ENCODE measurements at regions not wholly inside any gene's neighbourhood (a gene's known extent, or its start where the extent isn't known, plus 50 kb on each side); places are given as distances from the start of the nearest gene placed in this dataset.

GRCh38 chr15:38187630-38188313 lies 64.9 kb upstream of the SPRED1 start:
- DNase-seq: no peak

GRCh38 chr15:38189671-38190295 lies 62.9 kb upstream of the SPRED1 start:
- DNase-seq: no peak

GRCh38 chr15:38190501-38190900 lies 62.1 kb upstream of the SPRED1 start:
- no peak for DNase-seq

GRCh38 chr15:38192496-38192895 lies 60.1 kb upstream of the SPRED1 start:
- no peak for DNase-seq

GRCh38 chr15:38193496-38193895 lies 59.1 kb upstream of the SPRED1 start:
- no peak for DNase-seq

GRCh38 chr15:38195191-38195901 lies 57.3 kb upstream of the SPRED1 start:
- DNase-seq: peak; percentile 0

DNA sequence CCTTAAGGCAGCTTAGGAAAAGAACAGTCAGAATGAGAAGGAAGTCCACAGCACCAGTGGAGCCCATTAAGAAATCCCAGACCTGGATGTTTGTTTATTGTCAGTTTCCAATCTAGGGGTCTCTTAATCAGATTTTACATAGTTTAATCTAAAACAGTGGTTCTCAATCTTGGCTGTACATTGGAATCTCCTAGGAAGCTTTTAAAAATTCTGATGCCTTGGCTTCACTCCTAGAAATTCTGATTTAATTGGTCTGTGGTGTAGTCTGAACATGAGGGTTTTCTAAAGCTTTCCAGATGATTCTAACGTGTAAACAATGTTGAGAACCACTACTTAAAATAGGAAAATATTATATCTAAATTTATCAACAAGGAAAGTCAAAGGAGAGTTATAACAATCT lies 56.6 kb upstream of the SPRED1 start:
- no peak for DNase-seq

DNA sequence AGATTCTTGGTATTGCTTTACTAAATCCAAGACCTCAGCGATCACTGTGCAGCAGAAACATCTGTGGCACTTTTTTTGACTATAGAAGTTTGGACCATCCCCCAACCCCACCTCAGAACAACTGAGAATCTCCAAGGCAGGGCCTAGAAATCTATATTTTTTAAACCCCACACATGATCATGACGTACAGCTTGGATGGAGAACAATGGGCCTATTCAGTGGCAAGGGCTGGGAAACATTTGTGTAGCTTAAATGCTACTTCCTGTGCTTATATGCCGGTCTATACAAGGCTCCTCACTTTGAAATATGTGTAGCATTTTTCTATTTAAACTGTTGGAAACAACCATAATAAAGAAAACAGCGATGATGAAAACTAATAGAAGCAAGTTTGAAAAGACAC lies 55.1 kb upstream of the SPRED1 start:
- DNase-seq: no peak

- no peak for DNase-seq
Measured at GRCh38 chr15:38201714-38202113, 50.9 kb upstream of the SPRED1 start.

DNA sequence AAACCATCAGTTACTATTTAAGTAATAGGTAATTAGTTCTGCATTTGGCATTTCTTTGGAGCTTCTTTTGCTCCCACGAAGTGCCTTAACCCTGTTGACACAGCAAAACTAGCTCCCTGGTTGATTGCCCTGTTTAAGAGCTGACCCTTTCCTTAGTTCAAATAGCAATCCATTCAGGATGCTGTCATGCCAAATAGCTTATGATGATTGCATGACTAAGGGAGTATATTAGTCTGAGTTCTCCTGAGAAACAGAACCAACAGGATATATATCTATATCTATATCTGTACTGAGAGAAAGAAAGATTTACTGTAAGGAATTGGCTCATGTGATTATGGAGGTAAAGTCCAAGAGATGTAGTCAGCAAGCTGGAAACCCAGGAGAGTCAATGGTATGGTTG lies 50.3 kb upstream of the SPRED1 start:
- no peak for DNase-seq
